Suprapubic skin (tissue), 4 donors: ENCODE measurements at regions not wholly inside any gene's neighbourhood (a gene's known extent, or its start where the extent isn't known, plus 50 kb on each side); places are given as distances from the start of the nearest gene placed in this dataset.

Experiments used
- DNase-seq, 2 donors: peaks; one replicate each; pipeline ENCODE4 v3.0.0-alpha.2; 2019; ENCODE audit warnings: low spot score in 2 of 2
- H3K27ac ChIP-seq: fragments of 200-600 bp; sonication (generic); one replicate; pipeline ENCODE4 v1.5.1; 2019
- H3K27me3 ChIP-seq: fragments of 200-600 bp; sonication (generic); one replicate; pipeline ENCODE4 v1.5.1; 2019
- H3K36me3 ChIP-seq: fragments of 200-600 bp; sonication (generic); one replicate; pipeline ENCODE4 v1.5.1; 2019
- H3K4me1 ChIP-seq: fragments of 200-600 bp; sonication (generic); one replicate; pipeline ENCODE4 v1.5.1; 2019
- H3K4me3 ChIP-seq: fragments of 200-600 bp; sonication (generic); one replicate; pipeline ENCODE4 v1.5.1; 2019; ENCODE audit warnings: mild to moderate bottlenecking
- H3K9me3 ChIP-seq: fragments of 200-600 bp; sonication (generic); one replicate; pipeline ENCODE4 v1.5.1; 2019
- EP300 ChIP-seq: sonication (generic); formaldehyde crosslinking; IDR thresholded peaks from one replicate; pipeline ENCODE4 v1.6.1; 2017; ENCODE audit warnings: antibody characterized with exemption
- POLR2A ChIP-seq, 2 donors: fragments of 450-650 bp; IDR thresholded peaks; one replicate each; pipeline ENCODE4 v1.6.1; 2017; ENCODE audit warnings: antibody characterized with exemption in 2 of 2, mild to moderate bottlenecking in 2 of 2, moderate library complexity in 2 of 2
- POLR2AphosphoS5 ChIP-seq, 3 donors: sonication (generic); formaldehyde crosslinking; IDR thresholded peaks; one replicate each; pipeline ENCODE4 v1.6.1; 2017; ENCODE audit warnings: antibody characterized with exemption in 3 of 3
- WGBS: methylation state at CpG from one replicate; pipeline ENCODE4 v1.1.5; 2018; 5-methylcytosine and 5-hydroxymethylcytosine counted together
- TF ChIP-seq, protein P1 (sequence below), 2 donors: fragments of 200-600 bp in 1 of 2; fragments of 450-650 bp in 1 of 2; sonication (generic) in 1 of 2; IDR thresholded peaks; one replicate each; pipeline ENCODE4 v1.5.1; 2016 to 2019; ENCODE audit warnings: antibody characterized with exemption in 2 of 2, mild to moderate bottlenecking in 1 of 2, moderate library complexity in 1 of 2

DNA sequence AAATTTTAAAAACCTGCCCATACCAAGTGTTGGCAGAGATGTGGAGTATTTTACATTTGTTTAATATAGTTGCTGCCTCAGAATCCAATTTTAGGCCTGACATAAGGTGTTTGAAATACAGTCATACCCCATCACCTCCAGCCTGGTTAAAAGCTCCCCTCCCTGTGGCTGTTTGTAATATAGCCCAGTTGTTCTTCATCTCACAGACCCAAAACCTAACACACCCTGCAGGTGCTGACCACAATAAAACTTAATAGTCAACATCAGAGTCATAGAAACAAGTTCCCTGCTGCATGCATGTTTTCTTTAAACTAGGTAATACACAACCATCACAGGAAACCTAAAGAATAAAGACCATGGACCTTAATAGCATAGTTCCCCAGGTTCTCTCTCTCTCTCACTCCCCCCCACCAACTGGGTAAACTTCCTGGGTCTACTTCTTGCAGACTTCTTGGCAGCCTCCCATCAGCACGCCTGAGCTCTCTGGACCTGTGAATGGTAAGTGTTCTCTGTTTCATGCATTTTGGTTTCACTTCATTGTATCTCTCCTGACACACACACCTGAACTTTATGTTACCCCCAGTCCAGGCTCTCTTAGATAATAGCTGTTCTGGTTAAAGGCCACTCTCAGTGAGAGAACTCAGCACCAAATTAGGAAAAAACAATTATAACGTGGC lies 1369.9 kb downstream of the EFNB2 start:
- H3K4me3 ChIP-seq: no peak overlapping the region
- 71% methylated on average over 2 of the region's 2 CpGs for WGBS
- no peaks in the 10 kb centered on the region for H3K27me3 ChIP-seq
- H3K4me1 ChIP-seq: no peaks in the 10 kb centered on the region
- TF ChIP-seq EP300: no peak
- TF ChIP-seq, protein P1, sequence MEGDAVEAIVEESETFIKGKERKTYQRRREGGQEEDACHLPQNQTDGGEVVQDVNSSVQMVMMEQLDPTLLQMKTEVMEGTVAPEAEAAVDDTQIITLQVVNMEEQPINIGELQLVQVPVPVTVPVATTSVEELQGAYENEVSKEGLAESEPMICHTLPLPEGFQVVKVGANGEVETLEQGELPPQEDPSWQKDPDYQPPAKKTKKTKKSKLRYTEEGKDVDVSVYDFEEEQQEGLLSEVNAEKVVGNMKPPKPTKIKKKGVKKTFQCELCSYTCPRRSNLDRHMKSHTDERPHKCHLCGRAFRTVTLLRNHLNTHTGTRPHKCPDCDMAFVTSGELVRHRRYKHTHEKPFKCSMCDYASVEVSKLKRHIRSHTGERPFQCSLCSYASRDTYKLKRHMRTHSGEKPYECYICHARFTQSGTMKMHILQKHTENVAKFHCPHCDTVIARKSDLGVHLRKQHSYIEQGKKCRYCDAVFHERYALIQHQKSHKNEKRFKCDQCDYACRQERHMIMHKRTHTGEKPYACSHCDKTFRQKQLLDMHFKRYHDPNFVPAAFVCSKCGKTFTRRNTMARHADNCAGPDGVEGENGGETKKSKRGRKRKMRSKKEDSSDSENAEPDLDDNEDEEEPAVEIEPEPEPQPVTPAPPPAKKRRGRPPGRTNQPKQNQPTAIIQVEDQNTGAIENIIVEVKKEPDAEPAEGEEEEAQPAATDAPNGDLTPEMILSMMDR (IDR thresholded peaks at IDR 0.05): no peak
- no peak for TF ChIP-seq POLR2AphosphoS5 (IDR thresholded peaks at IDR 0.05)
- TF ChIP-seq POLR2A (IDR thresholded peaks at IDR 0.05): no peak
- H3K27ac ChIP-seq: no peak overlapping the region
- H3K9me3 ChIP-seq: no peaks in the 10 kb centered on the region
- no peak for DNase-seq
- H3K36me3 ChIP-seq: no peaks in the 10 kb centered on the region

DNA sequence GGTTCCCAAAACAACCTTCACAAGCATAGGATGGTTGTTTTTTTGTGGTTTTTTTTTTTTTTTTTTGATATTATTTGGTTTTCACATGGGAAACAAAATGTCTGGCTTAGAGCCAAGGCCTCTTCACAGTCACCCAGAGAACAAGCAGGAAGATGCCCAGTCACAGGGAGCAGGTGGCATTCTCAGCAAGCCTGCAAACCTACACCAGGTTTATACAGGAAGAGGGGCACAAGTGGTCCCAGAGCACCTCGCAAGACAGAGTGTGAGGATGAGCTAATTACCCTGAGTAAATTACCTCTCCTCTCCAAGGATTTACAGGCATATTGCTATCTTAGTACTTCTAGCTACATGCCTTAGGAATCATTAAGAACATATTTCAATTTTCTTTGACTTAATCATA lies 1375.6 kb downstream of the EFNB2 start:
- Histone ChIP-seq H3K4me3 (no peak overlapping the region), H3K9me3 (no peaks in the 10 kb centered on the region), H3K27ac (no peak overlapping the region), H3K4me1 (no peaks in the 10 kb centered on the region), H3K36me3 (no peaks in the 10 kb centered on the region), H3K27me3 (no peaks in the 10 kb centered on the region)
- WGBS: 75% methylated on average over 1 of the region's 1 CpG
- TF ChIP-seq EP300 (no peak), POLR2AphosphoS5 (IDR thresholded peaks at IDR 0.05) (no peak), POLR2A (IDR thresholded peaks at IDR 0.05) (no peak)
- TF ChIP-seq, protein P1 (IDR thresholded peaks at IDR 0.05): no peak
- no peak for DNase-seq

DNA sequence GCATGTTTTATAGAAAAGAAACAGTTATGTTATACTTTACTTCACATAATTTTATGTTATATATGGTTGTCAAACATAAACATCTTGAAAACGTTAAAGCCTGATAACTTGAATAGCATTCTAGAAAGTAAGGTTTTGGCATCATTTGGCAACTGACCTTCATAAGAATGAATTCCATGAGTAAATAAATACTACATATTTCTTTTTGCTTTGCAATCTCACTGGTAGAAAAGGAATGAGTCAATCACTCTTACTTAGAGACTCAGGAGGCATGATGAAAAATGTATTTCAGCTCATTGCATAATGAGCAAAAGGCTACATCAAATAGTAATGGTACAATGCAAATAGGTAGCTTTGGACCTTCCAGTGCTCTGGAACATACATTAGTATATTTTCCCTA lies 1381.9 kb downstream of the EFNB2 start:
- no peaks in the 10 kb centered on the region for H3K9me3 ChIP-seq
- 66% methylated on average over 1 of the region's 1 CpG for WGBS
- DNase-seq: no peak
- H3K4me1 ChIP-seq: no peaks in the 10 kb centered on the region
- H3K27me3 ChIP-seq: no peaks in the 10 kb centered on the region
- H3K36me3 ChIP-seq: no peaks in the 10 kb centered on the region
- H3K27ac ChIP-seq: no peak overlapping the region
- TF ChIP-seq POLR2A (IDR thresholded peaks at IDR 0.05) (no peak), POLR2AphosphoS5 (IDR thresholded peaks at IDR 0.05) (no peak), EP300 (no peak)
- TF ChIP-seq, protein P1 (IDR thresholded peaks at IDR 0.05): no peak
- no peak overlapping the region for H3K4me3 ChIP-seq

DNA sequence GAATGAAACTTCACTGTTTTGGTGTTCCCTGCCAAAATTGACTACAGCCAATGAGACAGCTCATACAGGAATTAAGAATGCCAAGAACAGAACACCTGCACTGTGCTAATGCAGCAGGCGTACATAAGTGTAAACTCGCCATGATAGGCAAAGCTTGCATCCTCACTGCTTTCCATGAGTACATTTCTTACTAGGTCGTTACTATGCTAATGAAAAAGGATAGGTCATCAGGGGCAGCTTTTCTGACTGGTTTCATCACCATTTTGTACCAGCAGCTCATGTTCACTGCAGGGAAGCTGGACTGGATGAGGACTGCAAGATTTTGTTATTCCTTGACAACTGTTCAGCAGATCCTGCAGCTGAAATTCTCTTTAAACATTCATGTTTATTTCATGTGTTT lies 1383.8 kb downstream of the EFNB2 start:
- Histone ChIP-seq H3K4me3 (no peak overlapping the region), H3K4me1 (no peaks in the 10 kb centered on the region), H3K36me3 (no peaks in the 10 kb centered on the region), H3K27ac (no peak overlapping the region), H3K9me3 (no peaks in the 10 kb centered on the region), H3K27me3 (no peaks in the 10 kb centered on the region)
- no peak for TF ChIP-seq EP300
- TF ChIP-seq POLR2A (IDR thresholded peaks at IDR 0.05): no peak
- TF ChIP-seq, protein P1 (IDR thresholded peaks at IDR 0.05): no peak
- no peak for TF ChIP-seq POLR2AphosphoS5 (IDR thresholded peaks at IDR 0.05)
- WGBS: 84% methylated on average over 3 of the region's 3 CpGs
- DNase-seq: no peak

DNA sequence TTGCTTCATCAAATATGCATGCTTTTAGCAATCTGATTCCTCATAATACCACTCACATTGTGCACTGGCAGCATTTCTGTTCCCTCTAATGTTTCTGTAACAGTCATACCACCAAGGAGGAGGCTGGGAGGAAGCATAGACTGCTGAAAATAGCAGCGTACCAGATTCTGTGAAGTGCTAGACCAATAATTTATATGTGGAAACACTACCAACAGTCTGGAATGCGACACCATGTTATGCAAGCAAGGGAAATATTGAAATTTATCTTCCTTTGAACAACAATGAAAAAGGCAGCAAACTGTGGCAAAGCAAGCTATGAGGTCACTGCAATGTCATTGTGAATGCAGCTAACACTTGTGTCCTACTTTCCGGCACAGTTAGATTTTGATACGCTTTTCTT lies 1388.0 kb downstream of the EFNB2 start:
- no peak for DNase-seq
- Histone ChIP-seq H3K27ac (no peak overlapping the region), H3K4me1 (no peaks in the 10 kb centered on the region), H3K4me3 (no peak overlapping the region), H3K9me3 (no peaks in the 10 kb centered on the region), H3K27me3 (no peaks in the 10 kb centered on the region), H3K36me3 (no peaks in the 10 kb centered on the region)
- TF ChIP-seq EP300 (no peak), POLR2AphosphoS5 (IDR thresholded peaks at IDR 0.05) (no peak), POLR2A (IDR thresholded peaks at IDR 0.05) (no peak)
- TF ChIP-seq, protein P1 (IDR thresholded peaks at IDR 0.05): no peak
- 73% methylated on average over 4 of the region's 4 CpGs for WGBS
